ENCODE measurements at regions not wholly inside any gene's neighbourhood (a gene's known extent, or its start where the extent isn't known, plus 50 kb on each side); places are given as distances from the start of the nearest gene placed in this dataset.

DNA sequence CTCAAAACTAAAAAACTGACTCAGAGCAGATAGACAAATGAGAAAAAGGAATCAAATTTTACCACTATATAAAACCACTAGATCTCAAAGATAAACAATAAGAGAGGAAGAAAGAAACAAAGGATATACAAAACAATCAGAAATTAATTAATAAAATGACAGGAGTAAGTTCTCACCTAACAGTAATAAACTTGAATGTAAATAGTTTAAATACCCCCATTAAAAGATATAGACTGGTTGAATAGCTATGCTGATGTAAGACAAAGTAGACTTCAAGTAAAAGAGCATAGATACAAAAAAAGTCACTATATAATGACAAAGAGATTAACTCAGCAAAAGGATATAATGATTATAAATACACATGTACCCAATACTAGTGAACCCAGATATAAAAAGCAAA is 72.3 kb upstream of the GNAZ start:
- TF ChIP-seq CTCF (IDR thresholded peaks at IDR 0.05; ENCODE audit: insufficient read depth, low read length, poor library complexity, severe bottlenecking) (no peak), EZH2phosphoT487 (conservative IDR thresholded peaks at IDR 0.05; ENCODE audit: low read length) (no peak)
